Neural cell (in vitro differentiated cells): ENCODE measurements at regions not wholly inside any gene's neighbourhood (a gene's known extent, or its start where the extent isn't known, plus 50 kb on each side); places are given as distances from the start of the nearest gene placed in this dataset.

Source experiments
- H2AFZ ChIP-seq: fragments of 200-600, 300-800 bp; sonication (generic), shearing (Covaris generic); 2 replicates; pipeline ENCODE4 v1.6.0; 2014; ENCODE audit warnings: low read depth, mild to moderate bottlenecking, antibody characterized with exemption, low read length, moderate library complexity
- H3F3A ChIP-seq: fragments of 200-600 bp; shearing (Covaris generic); 2 replicates; pipeline ENCODE4 v1.6.1; 2016; ENCODE audit warnings: mild to moderate bottlenecking, moderate library complexity, mixed read lengths, antibody characterized with exemption, low read length; ENCODE audit not compliant: insufficient read depth, poor library complexity, severe bottlenecking
- H3K27ac ChIP-seq: fragments of 200-600, 300-800 bp; sonication (generic), shearing (Covaris generic); 2 replicates; pipeline ENCODE4 v1.5.1; 2014; ENCODE audit warnings: mild to moderate bottlenecking, low read length, moderate library complexity
- H3K27me3 ChIP-seq: fragments of 300-800, 200-600 bp; sonication (generic), shearing (Covaris generic); 2 replicates; pipeline ENCODE4 v1.6.0; 2014; ENCODE audit warnings: mild to moderate bottlenecking, low read depth, low read length, moderate library complexity; ENCODE audit not compliant: insufficient read depth
- H3K36me3 ChIP-seq: fragments of 300-800, 200-600 bp; sonication (generic), shearing (Covaris generic); 2 replicates; pipeline ENCODE4 v1.5.1; 2014; ENCODE audit warnings: mild to moderate bottlenecking, antibody characterized with exemption, low read length, moderate library complexity; ENCODE audit not compliant: insufficient read depth
- H3K4me2 ChIP-seq: fragments of 300-800, 200-600 bp; sonication (generic), shearing (Covaris generic); 2 replicates; pipeline ENCODE4 v1.6.0; 2014; ENCODE audit warnings: mild to moderate bottlenecking, low read length
- H3K4me3 ChIP-seq: fragments of 300-800, 200-600 bp; sonication (generic), shearing (Covaris generic); 2 replicates; pipeline ENCODE4 v1.5.1; 2014; ENCODE audit warnings: mild to moderate bottlenecking, low read length, moderate library complexity
- H3K79me2 ChIP-seq: fragments of 200-600 bp; shearing (Covaris generic); replicated peaks from 2 replicates; pipeline ENCODE4 v1.6.0; 2014; ENCODE audit warnings: mild to moderate bottlenecking, low read length, moderate library complexity; ENCODE audit not compliant: insufficient read depth
- H3K9ac ChIP-seq: fragments of 300-800, 200-600 bp; sonication (generic), shearing (Covaris generic); 2 replicates; pipeline ENCODE4 v1.6.1; 2016; ENCODE audit warnings: mild to moderate bottlenecking, low read length, mixed read lengths
- H3K9me2 ChIP-seq: fragments of 200-600 bp; shearing (Covaris generic); 2 replicates; pipeline ENCODE4 v1.6.1; 2016; ENCODE audit warnings: mild to moderate bottlenecking, low read length, mixed read lengths; ENCODE audit not compliant: insufficient read depth
- H3K9me3 ChIP-seq: fragments of 200-600, 300-800 bp; sonication (generic), shearing (Covaris generic); 2 replicates; pipeline ENCODE4 v1.6.1; 2016; ENCODE audit warnings: mild to moderate bottlenecking, mixed run types, low read length, moderate library complexity, mixed read lengths
- H4K20me1 ChIP-seq: fragments of 200-600 bp; shearing (Covaris generic); 2 replicates; pipeline ENCODE4 v1.6.1; 2016; ENCODE audit warnings: mild to moderate bottlenecking, mixed run types; ENCODE audit not compliant: insufficient read depth
- EP300 ChIP-seq: fragments of 450-650 bp; conservative IDR thresholded peaks from 2 replicates; pipeline ENCODE4 v1.6.1; 2014; ENCODE audit warnings: antibody characterized with exemption, mild to moderate bottlenecking, moderate library complexity; ENCODE audit not compliant: poor library complexity, severe bottlenecking
- EZH2 ChIP-seq: fragments of 200-600, 300-800 bp; shearing (Covaris generic), sonication (generic); IDR thresholded peaks from 2 replicates; pipeline ENCODE4 v1.6.1; 2014; ENCODE audit warnings: antibody characterized with exemption, low read length, borderline replicate concordance, mild to moderate bottlenecking; ENCODE audit not compliant: insufficient read depth, poor library complexity, severe bottlenecking
- MXI1 ChIP-seq: fragments of 450-650 bp; conservative IDR thresholded peaks from 2 replicates; pipeline ENCODE4 v1.6.1; 2014; ENCODE audit warnings: antibody characterized with exemption, mild to moderate bottlenecking; ENCODE audit not compliant: poor library complexity, severe bottlenecking
- POLR2AphosphoS5 ChIP-seq: IDR thresholded peaks from 2 replicates; pipeline ENCODE4 v1.6.1; 2012
- RAD21 ChIP-seq: fragments of 450-650 bp; conservative IDR thresholded peaks from 2 replicates; pipeline ENCODE4 v1.6.1; 2014; ENCODE audit warnings: antibody characterized with exemption, mild to moderate bottlenecking, moderate library complexity
- SMC3 ChIP-seq: fragments of 450-650 bp; conservative IDR thresholded peaks from 2 replicates; pipeline ENCODE4 v1.6.1; 2014; ENCODE audit warnings: antibody characterized with exemption, mild to moderate bottlenecking, moderate library complexity; ENCODE audit not compliant: poor library complexity
- TAF1 ChIP-seq: IDR thresholded peaks from 2 replicates; pipeline ENCODE4 v1.6.1; 2012; ENCODE audit warnings: low read depth
- TF ChIP-seq, protein P1 (sequence below): IDR thresholded peaks from 2 replicates; pipeline ENCODE4 v1.6.1; 2012; ENCODE audit warnings: borderline replicate concordance
- TF ChIP-seq, protein P2 (sequence below): fragments of 450-650 bp; IDR thresholded peaks from 2 replicates; pipeline ENCODE4 v1.5.1; 2014; ENCODE audit warnings: antibody characterized with exemption, mild to moderate bottlenecking, moderate library complexity; ENCODE audit not compliant: poor library complexity, severe bottlenecking

DNA sequence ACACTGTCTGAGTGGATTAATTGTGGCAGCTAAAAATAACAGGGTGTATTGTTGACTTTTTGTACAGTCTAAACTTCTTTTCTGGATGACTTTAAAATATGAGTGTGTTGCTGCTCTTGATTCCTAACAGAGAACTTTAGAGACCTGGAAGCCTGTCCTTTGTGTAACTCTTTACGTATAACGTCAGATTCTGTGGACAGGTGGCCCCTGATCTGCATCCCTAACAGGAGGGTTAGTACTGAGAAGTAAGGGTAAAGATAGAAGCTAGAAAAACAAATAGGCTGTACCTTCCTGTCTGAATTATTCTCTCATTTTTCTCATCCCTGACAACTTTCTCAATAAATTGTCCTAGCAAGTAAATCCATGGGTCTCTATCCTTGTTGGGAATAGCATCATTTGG lies 105.7 kb upstream of the LIMCH1 start:
- no peak overlapping the region for H3K9ac ChIP-seq
- H3K27ac ChIP-seq: no peak overlapping the region
- H3K4me2 ChIP-seq: no peak overlapping the region
- H4K20me1 ChIP-seq: no peaks in the 10 kb centered on the region
- H3K36me3 ChIP-seq: no peaks in the 10 kb centered on the region
- no peaks in the 10 kb centered on the region for H3K79me2 ChIP-seq
- TF ChIP-seq, protein P1, sequence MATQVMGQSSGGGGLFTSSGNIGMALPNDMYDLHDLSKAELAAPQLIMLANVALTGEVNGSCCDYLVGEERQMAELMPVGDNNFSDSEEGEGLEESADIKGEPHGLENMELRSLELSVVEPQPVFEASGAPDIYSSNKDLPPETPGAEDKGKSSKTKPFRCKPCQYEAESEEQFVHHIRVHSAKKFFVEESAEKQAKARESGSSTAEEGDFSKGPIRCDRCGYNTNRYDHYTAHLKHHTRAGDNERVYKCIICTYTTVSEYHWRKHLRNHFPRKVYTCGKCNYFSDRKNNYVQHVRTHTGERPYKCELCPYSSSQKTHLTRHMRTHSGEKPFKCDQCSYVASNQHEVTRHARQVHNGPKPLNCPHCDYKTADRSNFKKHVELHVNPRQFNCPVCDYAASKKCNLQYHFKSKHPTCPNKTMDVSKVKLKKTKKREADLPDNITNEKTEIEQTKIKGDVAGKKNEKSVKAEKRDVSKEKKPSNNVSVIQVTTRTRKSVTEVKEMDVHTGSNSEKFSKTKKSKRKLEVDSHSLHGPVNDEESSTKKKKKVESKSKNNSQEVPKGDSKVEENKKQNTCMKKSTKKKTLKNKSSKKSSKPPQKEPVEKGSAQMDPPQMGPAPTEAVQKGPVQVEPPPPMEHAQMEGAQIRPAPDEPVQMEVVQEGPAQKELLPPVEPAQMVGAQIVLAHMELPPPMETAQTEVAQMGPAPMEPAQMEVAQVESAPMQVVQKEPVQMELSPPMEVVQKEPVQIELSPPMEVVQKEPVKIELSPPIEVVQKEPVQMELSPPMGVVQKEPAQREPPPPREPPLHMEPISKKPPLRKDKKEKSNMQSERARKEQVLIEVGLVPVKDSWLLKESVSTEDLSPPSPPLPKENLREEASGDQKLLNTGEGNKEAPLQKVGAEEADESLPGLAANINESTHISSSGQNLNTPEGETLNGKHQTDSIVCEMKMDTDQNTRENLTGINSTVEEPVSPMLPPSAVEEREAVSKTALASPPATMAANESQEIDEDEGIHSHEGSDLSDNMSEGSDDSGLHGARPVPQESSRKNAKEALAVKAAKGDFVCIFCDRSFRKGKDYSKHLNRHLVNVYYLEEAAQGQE: no peak
- TF ChIP-seq EZH2: no peak
- no peak for TF ChIP-seq POLR2AphosphoS5
- TF ChIP-seq EP300: no peak
- TF ChIP-seq TAF1: no peak
- no peak for TF ChIP-seq RAD21
- no peak for TF ChIP-seq MXI1
- TF ChIP-seq, protein P2, sequence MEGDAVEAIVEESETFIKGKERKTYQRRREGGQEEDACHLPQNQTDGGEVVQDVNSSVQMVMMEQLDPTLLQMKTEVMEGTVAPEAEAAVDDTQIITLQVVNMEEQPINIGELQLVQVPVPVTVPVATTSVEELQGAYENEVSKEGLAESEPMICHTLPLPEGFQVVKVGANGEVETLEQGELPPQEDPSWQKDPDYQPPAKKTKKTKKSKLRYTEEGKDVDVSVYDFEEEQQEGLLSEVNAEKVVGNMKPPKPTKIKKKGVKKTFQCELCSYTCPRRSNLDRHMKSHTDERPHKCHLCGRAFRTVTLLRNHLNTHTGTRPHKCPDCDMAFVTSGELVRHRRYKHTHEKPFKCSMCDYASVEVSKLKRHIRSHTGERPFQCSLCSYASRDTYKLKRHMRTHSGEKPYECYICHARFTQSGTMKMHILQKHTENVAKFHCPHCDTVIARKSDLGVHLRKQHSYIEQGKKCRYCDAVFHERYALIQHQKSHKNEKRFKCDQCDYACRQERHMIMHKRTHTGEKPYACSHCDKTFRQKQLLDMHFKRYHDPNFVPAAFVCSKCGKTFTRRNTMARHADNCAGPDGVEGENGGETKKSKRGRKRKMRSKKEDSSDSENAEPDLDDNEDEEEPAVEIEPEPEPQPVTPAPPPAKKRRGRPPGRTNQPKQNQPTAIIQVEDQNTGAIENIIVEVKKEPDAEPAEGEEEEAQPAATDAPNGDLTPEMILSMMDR: no peak
- TF ChIP-seq SMC3: no peak
- no peaks in the 10 kb centered on the region for H3F3A ChIP-seq
- no peaks in the 10 kb centered on the region for H3K9me3 ChIP-seq
- H3K4me3 ChIP-seq: no peak overlapping the region
- H3K9me2 ChIP-seq: no peaks in the 10 kb centered on the region
- no peak overlapping the region for H2AFZ ChIP-seq
- no peaks in the 10 kb centered on the region for H3K27me3 ChIP-seq

DNA sequence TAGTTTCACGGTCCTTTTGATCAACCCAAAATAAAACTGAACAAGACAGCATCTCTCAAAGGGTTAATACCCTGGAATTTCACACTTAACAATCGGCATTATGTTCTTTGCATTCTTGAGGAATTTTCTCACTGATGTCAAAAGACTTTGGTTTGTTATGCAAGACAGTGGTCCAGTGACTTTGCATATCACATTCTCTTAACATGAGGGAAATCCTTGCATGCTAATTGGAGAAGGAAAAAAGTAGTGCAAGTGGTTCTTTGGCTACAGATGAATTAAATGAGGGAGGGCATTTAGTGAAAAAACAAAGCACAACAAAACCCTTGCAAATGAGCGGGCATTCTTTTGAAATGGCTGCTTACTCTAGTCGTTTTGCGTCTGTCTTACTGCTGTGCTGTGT lies 105.1 kb upstream of the LIMCH1 start:
- H3K27ac ChIP-seq: no peak overlapping the region
- TF ChIP-seq EP300 (no peak), SMC3 (no peak), MXI1 (no peak), TAF1 (no peak), RAD21 (no peak), EZH2 (no peak), POLR2AphosphoS5 (no peak)
- TF ChIP-seq, protein P1: no peak
- TF ChIP-seq, protein P2: no peak

More for the DNA sequence above, 105.1 kb upstream of the LIMCH1 start:
- H3K9me3 ChIP-seq: no peaks in the 10 kb centered on the region
- no peaks in the 10 kb centered on the region for H3K27me3 ChIP-seq
- H3K36me3 ChIP-seq: no peaks in the 10 kb centered on the region
- H2AFZ ChIP-seq: no peak overlapping the region
- H3K79me2 ChIP-seq: no peaks in the 10 kb centered on the region
- no peak overlapping the region for H3K4me2 ChIP-seq
- H3F3A ChIP-seq: no peaks in the 10 kb centered on the region
- no peak overlapping the region for H3K4me3 ChIP-seq
- no peaks in the 10 kb centered on the region for H4K20me1 ChIP-seq
- H3K9me2 ChIP-seq: no peaks in the 10 kb centered on the region
- no peak overlapping the region for H3K9ac ChIP-seq
